22Rv1 (cell line): ENCODE measurements at regions not wholly inside any gene's neighbourhood (a gene's known extent, or its start where the extent isn't known, plus 50 kb on each side); places are given as distances from the start of the nearest gene placed in this dataset.

ENCODE experiments used
- ZFX ChIP-seq: fragments of 450-650 bp; IDR thresholded peaks from 2 replicates; pipeline ENCODE4 v1.6.1; 2017; ENCODE audit warnings: antibody characterized with exemption, borderline replicate concordance
- TF ChIP-seq, protein P1 (sequence below): fragments of 450-650 bp; IDR thresholded peaks from 2 replicates; pipeline ENCODE4 v1.5.1; 2017; ENCODE audit warnings: mild to moderate bottlenecking

DNA sequence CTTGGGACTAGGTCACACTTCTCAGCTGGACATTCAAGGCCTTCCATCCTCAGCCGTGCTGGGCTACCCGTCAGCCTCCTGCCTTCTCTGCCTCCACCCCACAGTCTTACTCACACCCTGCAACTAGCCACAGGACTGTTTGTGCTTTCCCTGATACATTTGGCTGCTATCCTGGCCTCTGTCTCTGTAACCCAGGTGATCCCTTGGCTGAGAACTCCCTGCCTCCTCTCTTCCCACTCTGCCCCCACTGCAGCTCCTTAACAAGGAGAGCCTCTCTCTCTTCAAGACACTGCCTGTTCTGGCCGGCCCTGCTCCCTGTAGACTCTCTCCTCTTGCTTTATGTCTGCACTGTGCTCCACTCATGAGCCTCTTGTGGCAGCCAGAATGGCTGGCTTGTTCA, 120.6 kb downstream of the MSX2 start:
- TF ChIP-seq, protein P1, sequence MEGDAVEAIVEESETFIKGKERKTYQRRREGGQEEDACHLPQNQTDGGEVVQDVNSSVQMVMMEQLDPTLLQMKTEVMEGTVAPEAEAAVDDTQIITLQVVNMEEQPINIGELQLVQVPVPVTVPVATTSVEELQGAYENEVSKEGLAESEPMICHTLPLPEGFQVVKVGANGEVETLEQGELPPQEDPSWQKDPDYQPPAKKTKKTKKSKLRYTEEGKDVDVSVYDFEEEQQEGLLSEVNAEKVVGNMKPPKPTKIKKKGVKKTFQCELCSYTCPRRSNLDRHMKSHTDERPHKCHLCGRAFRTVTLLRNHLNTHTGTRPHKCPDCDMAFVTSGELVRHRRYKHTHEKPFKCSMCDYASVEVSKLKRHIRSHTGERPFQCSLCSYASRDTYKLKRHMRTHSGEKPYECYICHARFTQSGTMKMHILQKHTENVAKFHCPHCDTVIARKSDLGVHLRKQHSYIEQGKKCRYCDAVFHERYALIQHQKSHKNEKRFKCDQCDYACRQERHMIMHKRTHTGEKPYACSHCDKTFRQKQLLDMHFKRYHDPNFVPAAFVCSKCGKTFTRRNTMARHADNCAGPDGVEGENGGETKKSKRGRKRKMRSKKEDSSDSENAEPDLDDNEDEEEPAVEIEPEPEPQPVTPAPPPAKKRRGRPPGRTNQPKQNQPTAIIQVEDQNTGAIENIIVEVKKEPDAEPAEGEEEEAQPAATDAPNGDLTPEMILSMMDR, result no peak
- TF ChIP-seq ZFX, result no peak
